Liver (tissue), 3 donors: ENCODE measurements at regions not wholly inside any gene's neighbourhood (a gene's known extent, or its start where the extent isn't known, plus 50 kb on each side); places are given as distances from the start of the nearest gene placed in this dataset.

Experiments
- GABPA ChIP-seq, 2 donors: IDR thresholded peaks in 1 of 2; conservative IDR thresholded peaks in 1 of 2; 2 replicates each; pipeline ENCODE4 v1.6.1; 2016; ENCODE audit warnings: antibody characterized with exemption in 2 of 2, mild to moderate bottlenecking in 1 of 2, moderate library complexity in 1 of 2
- JUND ChIP-seq, 2 donors: IDR thresholded peaks; 2 replicates each; pipeline ENCODE4 v1.6.1; 2016; ENCODE audit warnings: antibody characterized with exemption in 2 of 2
- RXRA ChIP-seq, 2 donors: IDR thresholded peaks; 2 replicates each; pipeline ENCODE4 v1.6.1; 2017 to 2018; ENCODE audit warnings: antibody characterized with exemption in 2 of 2, mild to moderate bottlenecking in 1 of 2
- SP1 ChIP-seq: IDR thresholded peaks from 2 replicates; pipeline ENCODE4 v1.6.1; 2018; ENCODE audit warnings: antibody characterized with exemption, mild to moderate bottlenecking
- YY1 ChIP-seq: IDR thresholded peaks from 2 replicates; pipeline ENCODE4 v1.6.1; 2016; ENCODE audit warnings: antibody characterized with exemption, mild to moderate bottlenecking
- TF ChIP-seq, protein P1 (sequence below): fragments of 150-350 bp; IDR thresholded peaks from 2 replicates; pipeline ENCODE4 v1.5.1; 2017; ENCODE audit warnings: improper control_type of control experiment, low read depth, low read length; ENCODE audit not compliant: missing input control
- TF ChIP-seq, protein P2 (sequence below): IDR thresholded peaks from 2 replicates; pipeline ENCODE4 v1.6.1; 2016; ENCODE audit warnings: antibody characterized with exemption, mild to moderate bottlenecking
- donor health status: healthy.
- donor health status: healthy.

DNA sequence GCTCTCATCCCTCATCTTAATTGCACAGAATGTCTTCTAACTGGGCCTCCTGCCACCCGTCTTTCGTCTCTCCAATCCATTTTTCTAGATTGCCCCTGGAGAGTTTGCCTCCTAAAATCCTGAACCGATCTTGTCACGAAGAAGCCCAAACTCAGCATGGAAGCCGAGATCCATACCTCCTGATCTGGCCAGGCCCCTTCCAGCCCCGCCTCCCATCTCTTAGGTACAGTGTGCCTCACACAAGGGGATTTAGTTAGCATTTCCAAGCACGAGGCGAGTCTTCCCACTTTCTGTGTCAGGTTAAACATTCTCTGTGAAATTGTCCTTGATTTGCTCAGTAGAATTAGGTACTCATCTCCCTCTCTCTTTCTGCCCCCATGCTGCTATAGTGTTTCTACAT lies 80.0 kb upstream of the TENM3 start:
- TF ChIP-seq SP1 (no peak), GABPA (IDR thresholded peaks at IDR 0.05 in 1 of 2, conservative IDR thresholded peaks at IDR 0.05 in 1 of 2) (no peak), RXRA (IDR thresholded peaks at IDR 0.05) (no peak), JUND (IDR thresholded peaks at IDR 0.05) (no peak), YY1 (no peak)
- TF ChIP-seq, protein P1, sequence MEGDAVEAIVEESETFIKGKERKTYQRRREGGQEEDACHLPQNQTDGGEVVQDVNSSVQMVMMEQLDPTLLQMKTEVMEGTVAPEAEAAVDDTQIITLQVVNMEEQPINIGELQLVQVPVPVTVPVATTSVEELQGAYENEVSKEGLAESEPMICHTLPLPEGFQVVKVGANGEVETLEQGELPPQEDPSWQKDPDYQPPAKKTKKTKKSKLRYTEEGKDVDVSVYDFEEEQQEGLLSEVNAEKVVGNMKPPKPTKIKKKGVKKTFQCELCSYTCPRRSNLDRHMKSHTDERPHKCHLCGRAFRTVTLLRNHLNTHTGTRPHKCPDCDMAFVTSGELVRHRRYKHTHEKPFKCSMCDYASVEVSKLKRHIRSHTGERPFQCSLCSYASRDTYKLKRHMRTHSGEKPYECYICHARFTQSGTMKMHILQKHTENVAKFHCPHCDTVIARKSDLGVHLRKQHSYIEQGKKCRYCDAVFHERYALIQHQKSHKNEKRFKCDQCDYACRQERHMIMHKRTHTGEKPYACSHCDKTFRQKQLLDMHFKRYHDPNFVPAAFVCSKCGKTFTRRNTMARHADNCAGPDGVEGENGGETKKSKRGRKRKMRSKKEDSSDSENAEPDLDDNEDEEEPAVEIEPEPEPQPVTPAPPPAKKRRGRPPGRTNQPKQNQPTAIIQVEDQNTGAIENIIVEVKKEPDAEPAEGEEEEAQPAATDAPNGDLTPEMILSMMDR, result no peak
- TF ChIP-seq, protein P2, sequence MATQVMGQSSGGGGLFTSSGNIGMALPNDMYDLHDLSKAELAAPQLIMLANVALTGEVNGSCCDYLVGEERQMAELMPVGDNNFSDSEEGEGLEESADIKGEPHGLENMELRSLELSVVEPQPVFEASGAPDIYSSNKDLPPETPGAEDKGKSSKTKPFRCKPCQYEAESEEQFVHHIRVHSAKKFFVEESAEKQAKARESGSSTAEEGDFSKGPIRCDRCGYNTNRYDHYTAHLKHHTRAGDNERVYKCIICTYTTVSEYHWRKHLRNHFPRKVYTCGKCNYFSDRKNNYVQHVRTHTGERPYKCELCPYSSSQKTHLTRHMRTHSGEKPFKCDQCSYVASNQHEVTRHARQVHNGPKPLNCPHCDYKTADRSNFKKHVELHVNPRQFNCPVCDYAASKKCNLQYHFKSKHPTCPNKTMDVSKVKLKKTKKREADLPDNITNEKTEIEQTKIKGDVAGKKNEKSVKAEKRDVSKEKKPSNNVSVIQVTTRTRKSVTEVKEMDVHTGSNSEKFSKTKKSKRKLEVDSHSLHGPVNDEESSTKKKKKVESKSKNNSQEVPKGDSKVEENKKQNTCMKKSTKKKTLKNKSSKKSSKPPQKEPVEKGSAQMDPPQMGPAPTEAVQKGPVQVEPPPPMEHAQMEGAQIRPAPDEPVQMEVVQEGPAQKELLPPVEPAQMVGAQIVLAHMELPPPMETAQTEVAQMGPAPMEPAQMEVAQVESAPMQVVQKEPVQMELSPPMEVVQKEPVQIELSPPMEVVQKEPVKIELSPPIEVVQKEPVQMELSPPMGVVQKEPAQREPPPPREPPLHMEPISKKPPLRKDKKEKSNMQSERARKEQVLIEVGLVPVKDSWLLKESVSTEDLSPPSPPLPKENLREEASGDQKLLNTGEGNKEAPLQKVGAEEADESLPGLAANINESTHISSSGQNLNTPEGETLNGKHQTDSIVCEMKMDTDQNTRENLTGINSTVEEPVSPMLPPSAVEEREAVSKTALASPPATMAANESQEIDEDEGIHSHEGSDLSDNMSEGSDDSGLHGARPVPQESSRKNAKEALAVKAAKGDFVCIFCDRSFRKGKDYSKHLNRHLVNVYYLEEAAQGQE, result no peak
